OCI-LY3 (cell line): ENCODE measurements at regions not wholly inside any gene's neighbourhood (a gene's known extent, or its start where the extent isn't known, plus 50 kb on each side); places are given as distances from the start of the nearest gene placed in this dataset.
A peak's percentile ranks its signal among the peaks of the same experiment; 100 is the strongest.

Experiments
- H2AFZ ChIP-seq: fragments of 200-600, 300-600 bp; shearing (Covaris generic); 2 replicates; pipeline ENCODE4 v1.6.0; 2014; ENCODE audit warnings: antibody characterized with exemption, low read depth, low read length
- H3K27ac ChIP-seq: fragments of 200-600, 300-600 bp; sonication (generic); 2 replicates; pipeline ENCODE4 v1.5.1; 2014; ENCODE audit warnings: mild to moderate bottlenecking, low read length, moderate library complexity, mixed read lengths
- H3K27me3 ChIP-seq: fragments of 200-600, 300-600 bp; sonication (generic); 2 replicates; pipeline ENCODE4 v1.6.1; 2014; ENCODE audit warnings: low read depth, low read length, mixed read lengths
- H3K36me3 ChIP-seq: fragments of 200-600, 300-600 bp; sonication (generic); replicated peaks from 2 replicates; pipeline ENCODE3; 2014; ENCODE audit warnings: low read depth, low read length, mixed read lengths
- H3K4me1 ChIP-seq: fragments of 300-600, 200-600 bp; sonication (generic); 2 replicates; pipeline ENCODE4 v1.6.1; 2014; ENCODE audit warnings: low read length, mixed read lengths
- H3K4me2 ChIP-seq: fragments of 200-600, 300-600 bp; sonication (generic); 2 replicates; pipeline ENCODE4 v1.6.1; 2014; ENCODE audit warnings: low read length, mixed read lengths
- H3K4me3 ChIP-seq: fragments of 300-600, 200-600 bp; sonication (generic); 2 replicates; pipeline ENCODE4 v1.5.1; 2014; ENCODE audit warnings: antibody characterized with exemption, mild to moderate bottlenecking, low read length, moderate library complexity
- H3K79me2 ChIP-seq: fragments of 300-600, 200-600 bp; shearing (Covaris generic); 2 replicates; pipeline ENCODE4 v1.6.1; 2014; ENCODE audit warnings: mild to moderate bottlenecking, low read length, mixed read lengths
- H3K9ac ChIP-seq: fragments of 300-600, 200-600 bp; shearing (Covaris generic); 2 replicates; pipeline ENCODE4 v1.6.0; 2014; ENCODE audit warnings: mild to moderate bottlenecking, low read length, moderate library complexity
- H3K9me3 ChIP-seq: fragments of 200-600, 300-600 bp; shearing (Covaris generic); 2 replicates; pipeline ENCODE4 v1.6.1; 2014; ENCODE audit warnings: low read length, mixed read lengths; ENCODE audit not compliant: insufficient read depth
- H4K20me1 ChIP-seq: fragments of 200-600, 300-600 bp; sonication (generic); 2 replicates; pipeline ENCODE4 v1.6.1; 2016; ENCODE audit warnings: low read length, mixed read lengths; ENCODE audit not compliant: insufficient read depth
- EZH2phosphoT487 ChIP-seq: fragments of 200-600 bp; shearing (Covaris generic); IDR thresholded peaks from 2 replicates; pipeline ENCODE4 v1.6.1; 2018; ENCODE audit warnings: antibody characterized with exemption, mixed run types, low read depth
- TF ChIP-seq, protein P1 (sequence below): fragments of 200-600, 300-600 bp; sonication (generic); IDR thresholded peaks from 2 replicates; pipeline ENCODE4 v1.5.1; 2014; ENCODE audit warnings: antibody characterized with exemption, low read length, low read depth

- Histone ChIP-seq H3K4me3 (no peak overlapping the region; the same call in 1 of the 2 replicates), H3K4me2 (peak overlapping the region; percentile 95), H3K79me2 (no peaks in the 10 kb centered on the region), H3K4me1 (peaks cover 45% of the 10 kb centered on the region), H3K27me3 (peaks cover 85% of the 10 kb centered on the region), H2AFZ (no peak overlapping the region), H3K27ac (no peak overlapping the region), H4K20me1 (peaks cover 46% of the 10 kb centered on the region), H3K9me3 (no peaks in the 10 kb centered on the region), H3K36me3 (no peaks in the 10 kb centered on the region), H3K9ac (no peak overlapping the region)
- TF ChIP-seq, protein P1, sequence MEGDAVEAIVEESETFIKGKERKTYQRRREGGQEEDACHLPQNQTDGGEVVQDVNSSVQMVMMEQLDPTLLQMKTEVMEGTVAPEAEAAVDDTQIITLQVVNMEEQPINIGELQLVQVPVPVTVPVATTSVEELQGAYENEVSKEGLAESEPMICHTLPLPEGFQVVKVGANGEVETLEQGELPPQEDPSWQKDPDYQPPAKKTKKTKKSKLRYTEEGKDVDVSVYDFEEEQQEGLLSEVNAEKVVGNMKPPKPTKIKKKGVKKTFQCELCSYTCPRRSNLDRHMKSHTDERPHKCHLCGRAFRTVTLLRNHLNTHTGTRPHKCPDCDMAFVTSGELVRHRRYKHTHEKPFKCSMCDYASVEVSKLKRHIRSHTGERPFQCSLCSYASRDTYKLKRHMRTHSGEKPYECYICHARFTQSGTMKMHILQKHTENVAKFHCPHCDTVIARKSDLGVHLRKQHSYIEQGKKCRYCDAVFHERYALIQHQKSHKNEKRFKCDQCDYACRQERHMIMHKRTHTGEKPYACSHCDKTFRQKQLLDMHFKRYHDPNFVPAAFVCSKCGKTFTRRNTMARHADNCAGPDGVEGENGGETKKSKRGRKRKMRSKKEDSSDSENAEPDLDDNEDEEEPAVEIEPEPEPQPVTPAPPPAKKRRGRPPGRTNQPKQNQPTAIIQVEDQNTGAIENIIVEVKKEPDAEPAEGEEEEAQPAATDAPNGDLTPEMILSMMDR, result no peak
- no peak for TF ChIP-seq EZH2phosphoT487
These were observed 317.2 kb upstream of the PROK2 start for GRCh38 chr3:72102112-72102616.

DNA sequence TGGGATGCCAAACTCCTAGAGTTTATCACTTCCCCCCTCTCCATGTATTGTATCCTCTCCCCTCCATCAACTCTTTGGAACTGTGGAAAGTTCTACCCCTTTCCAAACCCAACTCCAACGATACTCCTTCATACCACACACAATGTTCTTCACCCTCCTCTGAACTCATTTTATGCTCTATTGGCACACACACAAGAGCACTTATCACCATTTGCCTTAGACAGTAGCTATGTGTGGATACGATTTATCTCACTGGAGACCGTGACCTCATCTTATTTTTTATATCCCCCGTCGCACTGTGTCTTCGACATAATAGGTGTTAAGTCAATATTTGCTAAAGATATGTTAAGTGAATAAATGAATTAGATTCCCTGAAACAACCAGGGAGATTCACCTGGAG is 316.5 kb upstream of the PROK2 start:
- peaks cover 45% of the 10 kb centered on the region for H3K4me1 ChIP-seq
- H3K9me3 ChIP-seq, result no peaks in the 10 kb centered on the region
- H3K9ac ChIP-seq, result no peak overlapping the region
- H3K4me3 ChIP-seq, result peak overlapping the region; percentile 77; the same call in 1 of the 2 replicates
- no peaks in the 10 kb centered on the region for H3K79me2 ChIP-seq
- peak overlapping the region; percentile 95 for H3K4me2 ChIP-seq
- no peak overlapping the region for H2AFZ ChIP-seq
- no peaks in the 10 kb centered on the region for H3K36me3 ChIP-seq
- H3K27me3 ChIP-seq, result peaks cover 86% of the 10 kb centered on the region
- H3K27ac ChIP-seq, result no peak overlapping the region
- no peak for TF ChIP-seq EZH2phosphoT487
- TF ChIP-seq, protein P1, result no peak
- H4K20me1 ChIP-seq, result peaks cover 46% of the 10 kb centered on the region

DNA sequence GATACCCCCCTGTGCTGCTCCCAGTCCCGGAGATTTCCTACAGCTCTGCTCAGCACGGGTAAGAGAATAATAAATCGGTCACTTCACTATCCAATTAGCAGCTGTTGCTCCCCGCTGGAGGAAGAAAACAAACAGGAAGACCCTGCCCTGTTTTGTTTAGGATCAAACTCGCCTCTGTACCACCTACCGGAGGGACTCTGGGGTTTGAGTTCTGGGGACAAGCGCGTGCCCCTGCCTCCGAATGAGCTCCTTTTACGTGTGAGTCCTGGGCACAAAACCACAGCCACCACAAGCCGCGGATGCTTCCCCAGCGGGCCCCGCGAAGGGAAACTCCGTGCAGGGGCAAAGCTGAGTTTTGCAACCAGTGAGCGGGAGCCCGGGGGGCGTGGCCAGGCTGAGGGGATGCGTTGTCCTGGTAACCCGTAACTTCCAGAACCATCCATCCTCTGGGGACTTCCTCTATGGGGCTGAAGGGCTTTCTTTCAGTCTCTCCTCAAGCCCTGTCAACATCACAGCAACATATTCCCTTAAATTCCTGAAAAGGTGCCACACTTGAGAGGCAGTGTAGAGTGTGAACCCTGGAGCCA is 315.7 kb upstream of the PROK2 start:
- H3K4me2 ChIP-seq, result peak overlapping the region; percentile 95
- peak overlapping the region; percentile 41 for H3K9ac ChIP-seq
- H2AFZ ChIP-seq, result peak overlapping the region; percentile 58
- peak overlapping the region; percentile 77 for H3K4me3 ChIP-seq
- no peaks in the 10 kb centered on the region for H3K9me3 ChIP-seq
- peaks cover 84% of the 10 kb centered on the region for H3K27me3 ChIP-seq
- H3K27ac ChIP-seq, result no peak overlapping the region
- H3K79me2 ChIP-seq, result no peaks in the 10 kb centered on the region
- TF ChIP-seq, protein P1, result no peak
- 0 out of 2 replicates have a peak, but pooled peaks have one; percentile 57 for TF ChIP-seq EZH2phosphoT487
- H3K36me3 ChIP-seq, result no peaks in the 10 kb centered on the region
- H4K20me1 ChIP-seq, result peaks cover 40% of the 10 kb centered on the region
- peaks cover 49% of the 10 kb centered on the region for H3K4me1 ChIP-seq

DNA sequence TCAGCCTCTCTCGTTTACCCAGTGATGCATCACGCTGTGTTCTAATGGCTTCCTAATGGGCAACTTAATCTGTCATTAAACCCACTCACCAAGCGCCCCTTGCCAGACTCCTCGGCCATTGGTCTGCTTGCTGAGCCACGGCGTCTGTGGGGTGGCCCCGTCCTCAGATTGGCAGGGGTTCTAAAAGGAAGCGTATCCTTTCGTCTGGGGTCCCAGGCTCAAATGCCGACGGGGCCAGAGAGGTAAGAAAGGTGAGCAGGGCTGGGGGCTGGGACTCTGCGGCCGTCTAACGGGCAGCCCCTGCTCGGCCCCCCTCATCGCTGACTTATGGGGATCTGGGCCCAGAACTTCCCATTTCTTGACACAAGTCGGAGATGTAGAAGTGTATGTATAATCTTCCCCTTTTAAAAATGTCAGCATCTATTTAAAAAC is 315.1 kb upstream of the PROK2 start:
- Histone ChIP-seq H3K27me3 (peaks cover 83% of the 10 kb centered on the region), H3K4me3 (peak overlapping the region; percentile 77), H3K27ac (no peak overlapping the region), H3K9ac (peak overlapping the region; percentile 41), H4K20me1 (peaks cover 34% of the 10 kb centered on the region), H3K4me2 (peak overlapping the region; percentile 95), H3K36me3 (no peaks in the 10 kb centered on the region), H3K4me1 (peaks cover 53% of the 10 kb centered on the region), H3K79me2 (no peaks in the 10 kb centered on the region), H2AFZ (peak overlapping the region; percentile 58), H3K9me3 (no peaks in the 10 kb centered on the region)
- TF ChIP-seq, protein P1, result no peak
- no peak for TF ChIP-seq EZH2phosphoT487
